Esophagus muscularis mucosa (tissue), 4 donors: ENCODE measurements at regions not wholly inside any gene's neighbourhood (a gene's known extent, or its start where the extent isn't known, plus 50 kb on each side); places are given as distances from the start of the nearest gene placed in this dataset.

Experiments
- DNase-seq: peaks from one replicate; pipeline ENCODE4 v3.0.0-alpha.2; 2017; ENCODE audit errors: extremely low spot score
- H3K27ac ChIP-seq, 4 donors: fragments of 200-600 bp; sonication (generic); replicated peaks in 1 of 4; 1 replicate in 3 of 4; 2 replicates in 1 of 4; pipeline ENCODE4 v1.5.1; 2016 to 2019; ENCODE audit warnings: mild to moderate bottlenecking in 1 of 4
- H3K27me3 ChIP-seq, 4 donors: fragments of 200-600 bp; sonication (generic); one replicate each; pipeline versions ENCODE4 v1.5.1 to v1.6.0; 2016 to 2019
- H3K36me3 ChIP-seq, 4 donors: fragments of 200-600 bp; sonication (generic); one replicate each; pipeline ENCODE4 v1.5.1; 2016 to 2019
- H3K4me1 ChIP-seq, 4 donors: fragments of 200-600 bp; sonication (generic); one replicate each; pipeline ENCODE4 v1.5.1; 2016 to 2019
- H3K4me3 ChIP-seq, 4 donors: fragments of 200-600 bp; sonication (generic); 1 replicate in 2 of 4; 2 replicates in 2 of 4; pipeline ENCODE4 v1.5.1; 2016 to 2019; ENCODE audit warnings: mild to moderate bottlenecking in 4 of 4, moderate library complexity in 1 of 4
- H3K9me3 ChIP-seq, 4 donors: fragments of 200-600 bp; sonication (generic); 1 replicate in 3 of 4; 2 replicates in 1 of 4; pipeline ENCODE4 v1.5.1; 2016 to 2019
- CTCF ChIP-seq, 3 experiments: fragments of 200-600 bp in 2 of 3; fragments of 450-650 bp in 1 of 3; sonication (generic) in 2 of 3; IDR thresholded peaks; one replicate each; pipeline ENCODE4 v1.5.1; 2017 to 2019; ENCODE audit warnings: antibody characterized with exemption in 3 of 3, mild to moderate bottlenecking in 2 of 3, moderate library complexity in 1 of 3
- EP300 ChIP-seq: sonication (generic); formaldehyde crosslinking; IDR thresholded peaks from one replicate; pipeline ENCODE4 v1.6.1; 2017; ENCODE audit warnings: antibody characterized with exemption
- POLR2A ChIP-seq: fragments of 450-650 bp; IDR thresholded peaks from one replicate; pipeline ENCODE4 v1.6.1; 2017; ENCODE audit warnings: antibody characterized with exemption, moderate library complexity, mild to moderate bottlenecking, low read depth
- POLR2AphosphoS5 ChIP-seq, 2 donors: sonication (generic); formaldehyde crosslinking; IDR thresholded peaks; one replicate each; pipeline ENCODE4 v1.6.1; 2017; ENCODE audit warnings: antibody characterized with exemption in 2 of 2
- WGBS: methylation state at CpG from one replicate; pipeline ENCODE4 v1.1.5; 2018; 5-methylcytosine and 5-hydroxymethylcytosine counted together
- intact Hi-C: fragments of 100-400 bp; cut with DNase I; formaldehyde crosslinking; loops from one replicate; pipeline ENCODE4 v1.15.1; 2023

GRCh38 chr2:146220957-146221356, 1623.9 kb upstream of the ACVR2A start:
- DNase-seq: no peak
- no peaks in the 10 kb centered on the region for H3K36me3 ChIP-seq
- no peaks in the 10 kb centered on the region for H3K4me1 ChIP-seq
- H3K4me3 ChIP-seq: no peak overlapping the region
- no peaks in the 10 kb centered on the region for H3K9me3 ChIP-seq
- TF ChIP-seq POLR2A (no peak), CTCF (IDR thresholded peaks at IDR 0.05) (no peak), EP300 (no peak), POLR2AphosphoS5 (IDR thresholded peaks at IDR 0.05) (no peak)
- H3K27ac ChIP-seq: no peak overlapping the region
- intact Hi-C loops: no loop called here
- H3K27me3 ChIP-seq: no peaks in the 10 kb centered on the region

GRCh38 chr2:146214394-146214929, 1630.4 kb upstream of the ACVR2A start:
- Histone ChIP-seq H3K9me3 (no peaks in the 10 kb centered on the region), H3K4me1 (no peaks in the 10 kb centered on the region), H3K36me3 (no peaks in the 10 kb centered on the region), H3K27me3 (no peaks in the 10 kb centered on the region), H3K27ac (no peak overlapping the region), H3K4me3 (no peak overlapping the region)
- 91% methylated on average over 2 of the region's 2 CpGs for WGBS
- TF ChIP-seq EP300 (no peak), CTCF (IDR thresholded peaks at IDR 0.05) (no peak), POLR2A (no peak), POLR2AphosphoS5 (IDR thresholded peaks at IDR 0.05) (no peak)
- intact Hi-C loops: no loop called here
- no peak for DNase-seq

GRCh38 chr2:146213674-146214073, 1631.2 kb upstream of the ACVR2A start:
- no peak for DNase-seq
- H3K36me3 ChIP-seq: no peaks in the 10 kb centered on the region
- no peak overlapping the region for H3K4me3 ChIP-seq
- no peaks in the 10 kb centered on the region for H3K4me1 ChIP-seq
- TF ChIP-seq POLR2AphosphoS5 (IDR thresholded peaks at IDR 0.05): no peak
- no peak for TF ChIP-seq CTCF (IDR thresholded peaks at IDR 0.05)
- no peak for TF ChIP-seq EP300
- no peak for TF ChIP-seq POLR2A
- H3K27me3 ChIP-seq: no peaks in the 10 kb centered on the region
- H3K27ac ChIP-seq: no peak overlapping the region
- H3K9me3 ChIP-seq: no peaks in the 10 kb centered on the region
- intact Hi-C loops: no loop called here

GRCh38 chr2:146212602-146213001, 1632.2 kb upstream of the ACVR2A start:
- no peak overlapping the region for H3K4me3 ChIP-seq
- TF ChIP-seq POLR2AphosphoS5 (IDR thresholded peaks at IDR 0.05) (no peak), POLR2A (no peak), CTCF (IDR thresholded peaks at IDR 0.05) (no peak), EP300 (no peak)
- intact Hi-C loops: no loop called here
- no peaks in the 10 kb centered on the region for H3K9me3 ChIP-seq
- DNase-seq: no peak
- H3K36me3 ChIP-seq: no peaks in the 10 kb centered on the region
- H3K27me3 ChIP-seq: no peaks in the 10 kb centered on the region
- H3K27ac ChIP-seq: no peak overlapping the region
- 96% methylated on average over 4 of the region's 4 CpGs for WGBS
- no peaks in the 10 kb centered on the region for H3K4me1 ChIP-seq

GRCh38 chr2:146209842-146210275, 1635.0 kb upstream of the ACVR2A start:
- H3K9me3 ChIP-seq: no peaks in the 10 kb centered on the region

More at GRCh38 chr2:146209842-146210275, 1635.0 kb upstream of the ACVR2A start:
- intact Hi-C loops: no loop called here
- DNase-seq: no peak
- no peak for TF ChIP-seq CTCF (IDR thresholded peaks at IDR 0.05)
- TF ChIP-seq POLR2AphosphoS5 (IDR thresholded peaks at IDR 0.05): no peak
- TF ChIP-seq POLR2A: no peak
- no peak for TF ChIP-seq EP300
- H3K4me1 ChIP-seq: no peaks in the 10 kb centered on the region
- H3K27ac ChIP-seq: no peak overlapping the region
- no peak overlapping the region for H3K4me3 ChIP-seq
- 88% methylated on average over 3 of the region's 3 CpGs for WGBS
- no peaks in the 10 kb centered on the region for H3K36me3 ChIP-seq
- H3K27me3 ChIP-seq: no peaks in the 10 kb centered on the region
